ENCODE measurements at regions not wholly inside any gene's neighbourhood (a gene's known extent, or its start where the extent isn't known, plus 50 kb on each side); places are given as distances from the start of the nearest gene placed in this dataset.

- DNase-seq (ENCODE audit: low spot score) = no peak
- Histone ChIP-seq H3K4me1 (no peaks in the 10 kb centered on the region), H3K27me3 (no peaks in the 10 kb centered on the region), H3K4me2 (no peak overlapping the region), H2AFZ (replicated peaks) (no peak overlapping the region), H3K27ac (no peak overlapping the region), H3F3A (ENCODE audit: low read depth) (no peaks in the 10 kb centered on the region), H3K79me2 (ENCODE audit: low read depth) (no peaks in the 10 kb centered on the region), H3K4me3 (no peak overlapping the region), H4K20me1 (ENCODE audit: low read depth) (no peaks in the 10 kb centered on the region), H3K36me3 (no peaks in the 10 kb centered on the region), H3K9me3 (ENCODE audit: low read depth) (no peaks in the 10 kb centered on the region), H3K9ac (no peak overlapping the region)
- no peak for TF ChIP-seq EZH2 (IDR thresholded peaks at IDR 0.05)
- TF ChIP-seq, protein P1, sequence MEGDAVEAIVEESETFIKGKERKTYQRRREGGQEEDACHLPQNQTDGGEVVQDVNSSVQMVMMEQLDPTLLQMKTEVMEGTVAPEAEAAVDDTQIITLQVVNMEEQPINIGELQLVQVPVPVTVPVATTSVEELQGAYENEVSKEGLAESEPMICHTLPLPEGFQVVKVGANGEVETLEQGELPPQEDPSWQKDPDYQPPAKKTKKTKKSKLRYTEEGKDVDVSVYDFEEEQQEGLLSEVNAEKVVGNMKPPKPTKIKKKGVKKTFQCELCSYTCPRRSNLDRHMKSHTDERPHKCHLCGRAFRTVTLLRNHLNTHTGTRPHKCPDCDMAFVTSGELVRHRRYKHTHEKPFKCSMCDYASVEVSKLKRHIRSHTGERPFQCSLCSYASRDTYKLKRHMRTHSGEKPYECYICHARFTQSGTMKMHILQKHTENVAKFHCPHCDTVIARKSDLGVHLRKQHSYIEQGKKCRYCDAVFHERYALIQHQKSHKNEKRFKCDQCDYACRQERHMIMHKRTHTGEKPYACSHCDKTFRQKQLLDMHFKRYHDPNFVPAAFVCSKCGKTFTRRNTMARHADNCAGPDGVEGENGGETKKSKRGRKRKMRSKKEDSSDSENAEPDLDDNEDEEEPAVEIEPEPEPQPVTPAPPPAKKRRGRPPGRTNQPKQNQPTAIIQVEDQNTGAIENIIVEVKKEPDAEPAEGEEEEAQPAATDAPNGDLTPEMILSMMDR (IDR thresholded peaks at IDR 0.05) = no peak
- Mint-ChIP-seq H3K36me3 (no peaks in the 10 kb centered on the region), H3K4me3 (no peak overlapping the region), H3K9me3 (no peaks in the 10 kb centered on the region), H3K27ac (no peak overlapping the region), H3K4me1 (peaks cover 2% of the 10 kb centered on the region), H3K27me3 (ENCODE audit: insufficient read depth, low read depth) (no peaks in the 10 kb centered on the region)
Observed at GRCh38 chr3:157695586-157695985, 192.4 kb upstream of the VEPH1 start.

- no peaks in the 10 kb centered on the region for H4K20me1 ChIP-seq (ENCODE audit: low read depth)
- no peak for DNase-seq (ENCODE audit: low spot score)
- peaks cover 2% of the 10 kb centered on the region for H3K9me3 Mint-ChIP-seq
- no peak overlapping the region for H3K4me3 ChIP-seq
- no peaks in the 10 kb centered on the region for H3K4me1 ChIP-seq
- no peak overlapping the region for H3K27ac Mint-ChIP-seq
- H3K4me2 ChIP-seq = no peak overlapping the region
- H3K9me3 ChIP-seq (ENCODE audit: low read depth) = no peaks in the 10 kb centered on the region
- no peaks in the 10 kb centered on the region for H3K79me2 ChIP-seq (ENCODE audit: low read depth)
- no peaks in the 10 kb centered on the region for H3K4me1 Mint-ChIP-seq
- H3K9ac ChIP-seq = no peak overlapping the region
- no peaks in the 10 kb centered on the region for H3K27me3 Mint-ChIP-seq (ENCODE audit: insufficient read depth, low read depth)
- no peak overlapping the region for H3K4me3 Mint-ChIP-seq
- H3K36me3 Mint-ChIP-seq = no peaks in the 10 kb centered on the region
- H3K27ac ChIP-seq = no peak overlapping the region
- no peaks in the 10 kb centered on the region for H3K27me3 ChIP-seq
- H2AFZ ChIP-seq (replicated peaks) = no peak overlapping the region
- H3K36me3 ChIP-seq = no peaks in the 10 kb centered on the region
- no peaks in the 10 kb centered on the region for H3F3A ChIP-seq (ENCODE audit: low read depth)
- TF ChIP-seq EZH2phosphoT487 (IDR thresholded peaks at IDR 0.05) = no peak
- TF ChIP-seq EZH2 (IDR thresholded peaks at IDR 0.05) = no peak
- TF ChIP-seq, protein P1 (IDR thresholded peaks at IDR 0.05) = no peak
Observed at GRCh38 chr3:157695103-157695502, 191.9 kb upstream of the VEPH1 start.

GRCh38 chr3:157693762-157694161 is 190.5 kb upstream of the VEPH1 start:
- no peaks in the 10 kb centered on the region for H3K27me3 ChIP-seq
- no peaks in the 10 kb centered on the region for H3K4me1 ChIP-seq
- TF ChIP-seq EZH2phosphoT487 (IDR thresholded peaks at IDR 0.05) = no peak
- TF ChIP-seq, protein P1 (IDR thresholded peaks at IDR 0.05) = no peak
- no peak for TF ChIP-seq EZH2 (IDR thresholded peaks at IDR 0.05)
- no peak overlapping the region for H3K9ac ChIP-seq
- DNase-seq (ENCODE audit: low spot score) = no peak
- no peaks in the 10 kb centered on the region for H4K20me1 ChIP-seq (ENCODE audit: low read depth)
- H3K36me3 Mint-ChIP-seq = no peaks in the 10 kb centered on the region
- no peak overlapping the region for H3K27ac Mint-ChIP-seq
- no peak overlapping the region for H3K4me3 ChIP-seq
- no peaks in the 10 kb centered on the region for H3K9me3 ChIP-seq (ENCODE audit: low read depth)
- no peak overlapping the region for H3K27ac ChIP-seq
- peaks cover 2% of the 10 kb centered on the region for H3K27me3 Mint-ChIP-seq (ENCODE audit: insufficient read depth, low read depth)
- H3F3A ChIP-seq (ENCODE audit: low read depth) = no peaks in the 10 kb centered on the region
- no peaks in the 10 kb centered on the region for H3K36me3 ChIP-seq
- no peaks in the 10 kb centered on the region for H3K79me2 ChIP-seq (ENCODE audit: low read depth)
- no peaks in the 10 kb centered on the region for H3K4me1 Mint-ChIP-seq
- no peak overlapping the region for H3K4me2 ChIP-seq
- no peak overlapping the region for H3K4me3 Mint-ChIP-seq
- no peak overlapping the region for H2AFZ ChIP-seq (replicated peaks)
- H3K9me3 Mint-ChIP-seq = peaks cover 8% of the 10 kb centered on the region

- H3K27ac ChIP-seq = no peak overlapping the region
- no peak overlapping the region for H2AFZ ChIP-seq (replicated peaks)
- Mint-ChIP-seq H3K9me3 (peaks cover 13% of the 10 kb centered on the region), H3K4me3 (no peak overlapping the region), H3K4me1 (no peaks in the 10 kb centered on the region), H3K27ac (no peak overlapping the region), H3K36me3 (no peaks in the 10 kb centered on the region), H3K27me3 (ENCODE audit: insufficient read depth, low read depth) (peaks cover 2% of the 10 kb centered on the region)
- H3K36me3 ChIP-seq = no peaks in the 10 kb centered on the region
- TF ChIP-seq EZH2 (IDR thresholded peaks at IDR 0.05) (no peak), EZH2phosphoT487 (IDR thresholded peaks at IDR 0.05) (no peak)
- TF ChIP-seq, protein P1 (IDR thresholded peaks at IDR 0.05) = no peak
- no peaks in the 10 kb centered on the region for H3K79me2 ChIP-seq (ENCODE audit: low read depth)
- H3K27me3 ChIP-seq = no peaks in the 10 kb centered on the region
- no peak overlapping the region for H3K4me2 ChIP-seq
- H3K4me1 ChIP-seq = no peaks in the 10 kb centered on the region
- H3K9ac ChIP-seq = no peak overlapping the region
- H3F3A ChIP-seq (ENCODE audit: low read depth) = no peaks in the 10 kb centered on the region
- no peaks in the 10 kb centered on the region for H4K20me1 ChIP-seq (ENCODE audit: low read depth)
- no peaks in the 10 kb centered on the region for H3K9me3 ChIP-seq (ENCODE audit: low read depth)
- DNase-seq (ENCODE audit: low spot score) = no peak
- H3K4me3 ChIP-seq = no peak overlapping the region
Observed at GRCh38 chr3:157692468-157692867, 189.3 kb upstream of the VEPH1 start.

Data from neural progenitor cell (in vitro differentiated cells).